ENCODE measurements at regions not wholly inside any gene's neighbourhood (a gene's known extent, or its start where the extent isn't known, plus 50 kb on each side); places are given as distances from the start of the nearest gene placed in this dataset.
"Not testable (repeated sequence)": the region's sequence is repeated elsewhere in the genome, so short reads cannot be mapped to it uniquely, and the experiment has no call there.

GRCh38 chrX:1852082-1852481 is 237.2 kb downstream of the ASMT start:
- no peak for DNase-seq (ENCODE audit: low read depth)

GRCh38 chrX:1853447-1853846 is 238.6 kb downstream of the ASMT start:
- DNase-seq (ENCODE audit: low read depth), result no peak

- DNase-seq (ENCODE audit: low read depth), result no peak
Observed at GRCh38 chrX:1853916-1854315, 239.1 kb downstream of the ASMT start.

- not testable (repeated sequence) for DNase-seq (ENCODE audit: low read depth)
Observed at GRCh38 chrX:1854861-1855260, 240.0 kb downstream of the ASMT start.

GRCh38 chrX:1859266-1859665 is 244.4 kb downstream of the ASMT start:
- not testable (repeated sequence) for DNase-seq (ENCODE audit: low read depth)

- no peak for DNase-seq (ENCODE audit: low read depth)
Observed at GRCh38 chrX:1860936-1861594, 246.2 kb downstream of the ASMT start.

GRCh38 chrX:1863995-1864394 is 249.1 kb downstream of the ASMT start:
- not testable (repeated sequence) for DNase-seq (ENCODE audit: low read depth)

- no peak for DNase-seq (ENCODE audit: low read depth)
Observed at GRCh38 chrX:1870421-1870820, 255.6 kb downstream of the ASMT start.

GRCh38 chrX:1871887-1872286 is 257.0 kb downstream of the ASMT start:
- DNase-seq (ENCODE audit: low read depth), result no peak

- no peak for DNase-seq (ENCODE audit: low read depth)
Observed at GRCh38 chrX:1873671-1874070, 258.8 kb downstream of the ASMT start.

- no peak for DNase-seq (ENCODE audit: low read depth)
Observed at GRCh38 chrX:1874416-1874815, 259.6 kb downstream of the ASMT start.

GRCh38 chrX:1874899-1875298 is 260.0 kb downstream of the ASMT start:
- DNase-seq (ENCODE audit: low read depth), result no peak

- DNase-seq (ENCODE audit: low read depth), result no peak
Observed at GRCh38 chrX:1876041-1876440, 261.2 kb downstream of the ASMT start.

- DNase-seq (ENCODE audit: low read depth), result no peak
Observed at GRCh38 chrX:1877780-1878179, 262.9 kb downstream of the ASMT start.

GRCh38 chrX:1880884-1881817 is 266.3 kb downstream of the ASMT start:
- not testable (repeated sequence) for DNase-seq (ENCODE audit: low read depth)

- no peak for DNase-seq (ENCODE audit: low read depth)
Observed at GRCh38 chrX:1883772-1884171, 268.9 kb downstream of the ASMT start.

- DNase-seq (ENCODE audit: low read depth), result no peak
Observed at GRCh38 chrX:1884446-1884845, 269.6 kb downstream of the ASMT start.

GRCh38 chrX:1885116-1885515 is 270.3 kb downstream of the ASMT start:
- no peak for DNase-seq (ENCODE audit: low read depth)

- DNase-seq (ENCODE audit: low read depth), result not testable (repeated sequence)
Observed at GRCh38 chrX:1888305-1888704, 273.4 kb downstream of the ASMT start.

GRCh38 chrX:1894026-1894294 is 279.1 kb downstream of the ASMT start:
- no peak for DNase-seq (ENCODE audit: low read depth)

GRCh38 chrX:1894740-1895139 is 279.9 kb downstream of the ASMT start:
- no peak for DNase-seq (ENCODE audit: low read depth)

GRCh38 chrX:1895583-1895982 is 280.7 kb downstream of the ASMT start:
- no peak for DNase-seq (ENCODE audit: low read depth)

GRCh38 chrX:1899841-1900240 is 285.0 kb downstream of the ASMT start:
- DNase-seq (ENCODE audit: low read depth), result no peak

GRCh38 chrX:1902901-1903235 is 288.0 kb downstream of the ASMT start:
- no peak for DNase-seq (ENCODE audit: low read depth)
